Chondrocyte (in vitro differentiated cells): ENCODE measurements at regions not wholly inside any gene's neighbourhood (a gene's known extent, or its start where the extent isn't known, plus 50 kb on each side); places are given as distances from the start of the nearest gene placed in this dataset.

Experiments used
- DNase-seq: peaks from one replicate; pipeline ENCODE4 v3.0.0; 2021; ENCODE audit warnings: mixed read lengths, low spot score
- H3K27ac Mint-ChIP-seq: one replicate; pipeline ENCODE4 v1.8.0; 2021; ENCODE audit warnings: mild to moderate bottlenecking, moderate library complexity, mixed read lengths; ENCODE audit not compliant: unreplicated experiment
- H3K27me3 Mint-ChIP-seq: 2 replicates; pipeline ENCODE4 v1.8.0; 2021; ENCODE audit warnings: low read depth, mixed read lengths
- H3K36me3 Mint-ChIP-seq: 2 replicates; pipeline ENCODE4 v1.8.0; 2021; ENCODE audit warnings: low read depth, mixed read lengths
- H3K4me1 Mint-ChIP-seq: 2 replicates; pipeline ENCODE4 v1.8.0; 2021; ENCODE audit warnings: low read depth, mild to moderate bottlenecking, mixed read lengths
- H3K4me3 Mint-ChIP-seq: one replicate; pipeline ENCODE4 v1.8.0; 2021; ENCODE audit warnings: mild to moderate bottlenecking, moderate library complexity, mixed read lengths; ENCODE audit not compliant: unreplicated experiment
- H3K9me3 Mint-ChIP-seq: 2 replicates; pipeline ENCODE4 v1.8.0; 2021; ENCODE audit warnings: low read depth, mixed read lengths
- CTCF ChIP-seq: fragments of 200-600 bp; sonication (generic); IDR thresholded peaks from 2 replicates; pipeline ENCODE4 v1.5.0; 2021; ENCODE audit warnings: antibody characterized with exemption, mild to moderate bottlenecking, moderate library complexity

DNA sequence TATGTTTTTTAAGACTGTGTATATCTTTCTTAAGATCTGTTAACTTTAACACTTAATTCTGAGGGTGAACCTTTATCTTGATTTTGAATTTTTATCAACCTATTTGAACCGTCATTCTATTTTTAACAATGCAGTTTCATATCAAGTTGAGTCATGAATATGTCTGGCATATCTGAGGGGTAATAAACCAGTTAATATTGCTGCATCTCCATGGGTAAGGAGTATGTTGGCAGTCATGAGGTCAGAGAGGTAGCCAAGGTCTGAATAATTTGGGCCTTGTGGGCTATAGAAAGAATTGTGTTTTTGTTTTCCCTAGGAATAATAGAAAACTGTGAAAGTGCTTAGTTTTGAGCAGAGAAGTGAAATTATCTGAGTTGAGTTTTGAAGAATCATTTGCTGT, 419.0 kb downstream of the PLK2 start:
- no peaks in the 10 kb centered on the region for H3K9me3 Mint-ChIP-seq
- H3K4me3 Mint-ChIP-seq: no peak overlapping the region
- no peaks in the 10 kb centered on the region for H3K27me3 Mint-ChIP-seq
- no peaks in the 10 kb centered on the region for H3K36me3 Mint-ChIP-seq
- DNase-seq: no peak
- peaks cover 2% of the 10 kb centered on the region for H3K4me1 Mint-ChIP-seq
- no peak for TF ChIP-seq CTCF
- H3K27ac Mint-ChIP-seq: no peak overlapping the region

- Mint-ChIP-seq H3K27me3 (no peaks in the 10 kb centered on the region), H3K9me3 (no peaks in the 10 kb centered on the region), H3K4me1 (peaks cover 2% of the 10 kb centered on the region), H3K4me3 (no peak overlapping the region), H3K27ac (no peak overlapping the region), H3K36me3 (no peaks in the 10 kb centered on the region)
- TF ChIP-seq CTCF: no peak
- DNase-seq: no peak
These were observed 419.8 kb downstream of the PLK2 start for GRCh38 chr5:58040044-58040443.

DNA sequence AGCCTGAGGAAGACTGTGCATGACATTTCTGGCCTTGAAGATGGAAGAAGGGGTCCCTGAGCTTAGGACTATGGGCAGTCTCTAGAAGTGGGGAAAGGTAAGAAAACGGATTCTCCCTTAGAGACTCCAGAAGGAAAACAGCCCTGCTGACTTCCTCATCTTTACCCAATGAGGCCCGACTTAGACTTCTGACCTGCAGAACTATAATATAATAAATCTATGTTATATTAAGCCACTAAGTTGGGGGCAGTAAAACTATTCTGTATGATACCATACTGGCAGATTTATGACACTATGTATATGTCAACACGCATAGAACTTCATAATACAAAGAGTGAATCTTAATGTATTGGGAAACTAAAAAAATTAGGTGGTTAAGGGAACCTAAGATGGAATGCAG, 422.0 kb downstream of the PLK2 start:
- no peak for DNase-seq
- no peaks in the 10 kb centered on the region for H3K36me3 Mint-ChIP-seq
- no peaks in the 10 kb centered on the region for H3K9me3 Mint-ChIP-seq
- H3K27me3 Mint-ChIP-seq: no peaks in the 10 kb centered on the region
- no peak overlapping the region for H3K4me3 Mint-ChIP-seq
- no peak for TF ChIP-seq CTCF
- no peak overlapping the region for H3K27ac Mint-ChIP-seq
- H3K4me1 Mint-ChIP-seq: peaks cover 2% of the 10 kb centered on the region

DNA sequence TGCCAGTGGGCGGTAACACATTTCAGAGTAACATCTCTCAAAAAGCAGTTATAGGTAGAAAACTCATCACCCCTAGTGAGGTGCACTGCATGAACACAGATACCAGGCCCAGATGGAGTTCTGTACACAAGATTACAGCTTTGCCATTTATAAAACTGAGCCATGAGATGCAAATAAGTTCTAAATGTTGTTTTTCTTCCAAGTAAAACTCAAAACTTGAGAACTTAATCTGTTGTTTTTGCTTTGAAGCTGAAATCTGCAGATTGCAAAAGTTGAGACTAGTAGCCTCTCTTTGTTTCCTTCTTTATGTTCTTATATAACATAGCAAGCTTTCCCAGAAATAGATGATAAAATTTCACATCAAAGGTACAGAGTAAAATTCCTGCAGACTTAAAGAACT, 434.1 kb downstream of the PLK2 start:
- TF ChIP-seq CTCF: no peak
- H3K27ac Mint-ChIP-seq: no peak overlapping the region
- no peaks in the 10 kb centered on the region for H3K9me3 Mint-ChIP-seq
- DNase-seq: no peak
- H3K4me3 Mint-ChIP-seq: no peak overlapping the region
- peaks cover 11% of the 10 kb centered on the region for H3K4me1 Mint-ChIP-seq
- no peaks in the 10 kb centered on the region for H3K36me3 Mint-ChIP-seq
- H3K27me3 Mint-ChIP-seq: no peaks in the 10 kb centered on the region

DNA sequence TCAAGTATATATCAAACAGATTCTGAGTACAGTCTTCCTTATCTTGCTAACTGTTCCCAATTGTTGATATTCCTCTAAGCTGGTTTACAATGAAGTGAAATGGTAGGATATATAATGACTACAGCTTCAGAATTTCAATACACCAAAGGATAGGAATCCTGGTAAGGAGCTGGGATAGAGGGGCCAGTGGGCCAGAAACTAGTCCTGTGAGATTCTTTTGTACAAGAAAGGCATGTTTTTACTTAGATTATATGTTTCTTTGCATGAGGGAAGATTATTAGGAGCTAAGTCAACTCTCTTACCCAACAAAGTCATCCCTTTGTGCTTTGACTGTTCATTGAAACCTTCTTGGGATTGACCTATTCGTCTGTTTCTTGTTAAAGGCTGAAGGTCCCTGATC, 435.7 kb downstream of the PLK2 start:
- no peaks in the 10 kb centered on the region for H3K27me3 Mint-ChIP-seq
- DNase-seq: no peak
- H3K4me3 Mint-ChIP-seq: no peak overlapping the region
- no peaks in the 10 kb centered on the region for H3K36me3 Mint-ChIP-seq
- peaks cover 12% of the 10 kb centered on the region for H3K4me1 Mint-ChIP-seq
- H3K9me3 Mint-ChIP-seq: no peaks in the 10 kb centered on the region
- TF ChIP-seq CTCF: no peak
- no peak overlapping the region for H3K27ac Mint-ChIP-seq
